Upper lobe of right lung (tissue), 1 donor: ENCODE measurements at regions not wholly inside any gene's neighbourhood (a gene's known extent, or its start where the extent isn't known, plus 50 kb on each side); places are given as distances from the start of the nearest gene placed in this dataset.

ENCODE experiments used
- ATAC-seq: fragments of 200-7000 bp; cut with Tn5 transposase; one replicate; pipeline ENCODE4 v1.9.1; 2020; ENCODE audit warnings: mild to moderate bottlenecking, moderate library complexity
- DNase-seq: peaks from one replicate; pipeline ENCODE4 v3.0.0-alpha.2; 2020
- H3K27ac ChIP-seq: fragments of 200-600 bp; one replicate; pipeline ENCODE4 v1.8.0; 2022
- H3K27me3 ChIP-seq: fragments of 200-600 bp; one replicate; pipeline ENCODE4 v1.8.0; 2022; ENCODE audit warnings: mild to moderate bottlenecking
- H3K36me3 ChIP-seq: fragments of 200-600 bp; one replicate; pipeline ENCODE4 v1.8.0; 2022
- H3K4me1 ChIP-seq: fragments of 200-600 bp; one replicate; pipeline ENCODE4 v1.8.0; 2022
- H3K4me3 ChIP-seq: fragments of 200-600 bp; one replicate; pipeline ENCODE4 v1.8.0; 2022; ENCODE audit warnings: mild to moderate bottlenecking
- H3K9me3 ChIP-seq: fragments of 200-600 bp; one replicate; pipeline ENCODE4 v1.8.0; 2022
- intact Hi-C: fragments of 100-400 bp; cut with DNase I; formaldehyde crosslinking; loops from one replicate; pipeline ENCODE4 v1.11.0; 2022
- TF ChIP-seq, protein P1 (sequence below): fragments of 200-600 bp; IDR thresholded peaks from one replicate; pipeline ENCODE4 v1.8.0; 2022; ENCODE audit warnings: antibody characterized with exemption
- donor health status: DM: no; HTN: yes; CAD: no; lungs with severe emphysema.

DNA sequence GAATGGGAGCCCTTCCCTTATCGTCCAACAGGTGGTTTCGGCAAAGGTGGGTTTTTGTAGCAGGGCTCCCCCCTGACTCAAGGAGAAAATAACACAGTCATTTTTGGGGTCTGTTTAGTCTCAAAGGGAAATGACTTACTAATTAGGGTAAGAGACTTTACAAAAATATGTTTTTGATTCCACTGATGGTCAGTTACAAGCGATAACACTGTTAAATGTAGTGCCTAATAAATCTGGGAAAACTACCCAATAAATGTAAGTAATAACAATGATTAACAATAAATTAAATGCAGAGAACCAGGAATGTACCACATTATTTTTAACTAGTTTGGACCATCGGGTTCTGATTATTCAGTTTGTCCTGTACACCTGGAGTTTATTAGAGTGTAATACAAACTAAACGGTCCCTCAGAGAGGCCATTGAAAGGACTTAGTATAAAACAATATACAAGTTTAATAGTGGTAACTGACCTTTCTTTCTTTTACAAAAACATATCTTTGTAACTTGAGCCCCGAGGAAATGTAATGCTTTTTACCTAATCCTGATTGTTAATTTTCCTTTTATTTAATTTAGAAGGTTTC is 216.2 kb upstream of the HABP2 start:
- no peaks in the 10 kb centered on the region for H3K36me3 ChIP-seq

DNA sequence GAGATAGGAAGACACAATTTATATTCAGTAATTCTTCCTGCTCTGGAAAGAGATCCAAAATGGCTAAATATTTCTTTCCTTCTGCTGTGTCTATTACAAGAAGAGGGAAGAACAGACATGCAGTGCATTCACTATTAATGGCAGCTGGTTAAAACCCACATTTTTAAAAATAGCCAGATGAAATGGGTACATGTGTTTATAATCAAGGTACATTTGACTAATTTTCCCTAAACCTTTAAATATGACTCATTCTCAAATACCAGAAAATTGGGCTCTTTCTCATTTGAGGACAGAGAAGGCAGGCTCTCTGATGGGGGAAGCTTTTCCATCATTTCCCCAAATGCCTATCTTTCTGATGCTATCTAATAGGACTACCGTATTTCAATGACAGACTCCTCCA is 215.7 kb upstream of the HABP2 start:
- Histone ChIP-seq H3K4me3 (no peak overlapping the region), H3K36me3 (no peaks in the 10 kb centered on the region), H3K9me3 (no peaks in the 10 kb centered on the region), H3K27ac (no peak overlapping the region), H3K4me1 (no peaks in the 10 kb centered on the region), H3K27me3 (no peaks in the 10 kb centered on the region)
- intact Hi-C loops = no loop called here
- ATAC-seq = no peak
- no peak for DNase-seq
- TF ChIP-seq, protein P1, sequence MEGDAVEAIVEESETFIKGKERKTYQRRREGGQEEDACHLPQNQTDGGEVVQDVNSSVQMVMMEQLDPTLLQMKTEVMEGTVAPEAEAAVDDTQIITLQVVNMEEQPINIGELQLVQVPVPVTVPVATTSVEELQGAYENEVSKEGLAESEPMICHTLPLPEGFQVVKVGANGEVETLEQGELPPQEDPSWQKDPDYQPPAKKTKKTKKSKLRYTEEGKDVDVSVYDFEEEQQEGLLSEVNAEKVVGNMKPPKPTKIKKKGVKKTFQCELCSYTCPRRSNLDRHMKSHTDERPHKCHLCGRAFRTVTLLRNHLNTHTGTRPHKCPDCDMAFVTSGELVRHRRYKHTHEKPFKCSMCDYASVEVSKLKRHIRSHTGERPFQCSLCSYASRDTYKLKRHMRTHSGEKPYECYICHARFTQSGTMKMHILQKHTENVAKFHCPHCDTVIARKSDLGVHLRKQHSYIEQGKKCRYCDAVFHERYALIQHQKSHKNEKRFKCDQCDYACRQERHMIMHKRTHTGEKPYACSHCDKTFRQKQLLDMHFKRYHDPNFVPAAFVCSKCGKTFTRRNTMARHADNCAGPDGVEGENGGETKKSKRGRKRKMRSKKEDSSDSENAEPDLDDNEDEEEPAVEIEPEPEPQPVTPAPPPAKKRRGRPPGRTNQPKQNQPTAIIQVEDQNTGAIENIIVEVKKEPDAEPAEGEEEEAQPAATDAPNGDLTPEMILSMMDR = no peak

More for the DNA sequence above, 216.2 kb upstream of the HABP2 start:
- Histone ChIP-seq H3K4me1 (no peaks in the 10 kb centered on the region), H3K27me3 (no peaks in the 10 kb centered on the region), H3K4me3 (no peak overlapping the region), H3K27ac (no peak overlapping the region), H3K9me3 (no peaks in the 10 kb centered on the region)
- intact Hi-C loops = no loop called here
- TF ChIP-seq, protein P1 = no peak
- no peak for ATAC-seq
- no peak for DNase-seq

DNA sequence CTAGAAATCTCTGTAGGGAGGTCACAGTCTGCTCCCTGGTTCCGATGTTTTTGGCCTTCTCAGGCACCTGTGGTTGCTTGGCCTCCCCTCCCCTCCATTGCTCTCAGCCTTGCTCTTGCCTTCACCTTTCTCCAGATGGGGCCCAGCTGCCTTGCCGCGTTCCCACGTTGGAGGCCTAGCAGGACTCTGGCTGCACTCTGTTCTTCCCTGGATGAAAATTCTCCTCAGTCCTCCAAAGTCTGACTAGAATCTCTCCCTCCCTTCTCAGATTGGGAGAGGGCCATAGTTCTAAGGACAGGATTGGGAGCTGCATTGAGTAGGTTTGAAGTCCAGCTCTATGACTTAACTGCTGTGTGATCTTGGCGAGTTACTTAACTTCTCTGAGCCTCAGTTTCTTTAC is 213.7 kb upstream of the HABP2 start:
- Histone ChIP-seq H3K27ac (no peak overlapping the region), H3K9me3 (no peaks in the 10 kb centered on the region), H3K4me3 (no peak overlapping the region), H3K36me3 (no peaks in the 10 kb centered on the region), H3K4me1 (no peaks in the 10 kb centered on the region), H3K27me3 (no peaks in the 10 kb centered on the region)
- DNase-seq (no peak), ATAC-seq (no peak)
- intact Hi-C loops = no loop called here
- TF ChIP-seq, protein P1 = no peak

DNA sequence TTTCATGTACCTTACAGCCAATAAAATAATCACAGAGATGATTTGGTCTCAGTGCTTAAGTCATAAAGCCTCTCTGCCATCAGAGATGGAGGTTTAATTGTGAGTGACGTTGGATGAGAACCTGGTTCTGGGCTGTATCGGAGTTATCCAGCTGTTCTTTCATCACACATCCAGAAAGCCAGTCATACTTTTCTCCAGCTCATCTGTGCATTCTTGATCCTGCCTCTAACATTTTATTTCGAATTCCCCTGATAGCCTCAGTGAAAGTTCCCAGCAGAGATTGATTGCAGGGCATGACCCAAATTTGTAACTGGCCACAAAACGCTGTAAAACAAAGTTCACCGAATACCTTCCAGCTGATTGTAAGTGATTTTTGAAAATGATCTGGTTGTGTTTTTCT is 212.6 kb upstream of the HABP2 start:
- ATAC-seq = no peak
- H3K27ac ChIP-seq = no peak overlapping the region
- no peaks in the 10 kb centered on the region for H3K4me1 ChIP-seq
- DNase-seq = no peak
- no peaks in the 10 kb centered on the region for H3K9me3 ChIP-seq
- no peak overlapping the region for H3K4me3 ChIP-seq
- no peaks in the 10 kb centered on the region for H3K27me3 ChIP-seq
- intact Hi-C loops = no loop called here
- no peaks in the 10 kb centered on the region for H3K36me3 ChIP-seq
- TF ChIP-seq, protein P1 = no peak

DNA sequence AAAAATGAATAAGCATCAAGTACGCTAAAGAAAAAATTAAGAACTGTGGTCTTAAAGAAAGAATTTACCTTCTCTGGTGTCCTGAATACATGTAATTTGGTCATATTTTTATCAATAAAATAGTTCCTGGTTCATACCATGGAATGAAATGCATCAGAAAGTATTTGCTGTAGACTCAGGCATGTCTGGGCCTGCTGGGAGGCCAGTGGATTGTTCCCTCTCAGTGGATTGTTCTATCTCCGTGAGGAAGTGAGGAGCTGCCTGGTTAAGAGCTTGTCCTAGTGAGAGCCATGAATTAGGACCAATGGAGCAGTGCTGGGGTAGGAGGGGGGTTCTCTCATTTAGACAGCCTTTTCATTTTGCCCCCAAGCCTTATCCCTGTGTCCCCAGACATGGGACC is 211.7 kb upstream of the HABP2 start:
- Histone ChIP-seq H3K27ac (no peak overlapping the region), H3K4me3 (no peak overlapping the region), H3K27me3 (no peaks in the 10 kb centered on the region), H3K4me1 (no peaks in the 10 kb centered on the region), H3K9me3 (no peaks in the 10 kb centered on the region), H3K36me3 (no peaks in the 10 kb centered on the region)
- ATAC-seq (no peak), DNase-seq (no peak)
- TF ChIP-seq, protein P1 = no peak
- intact Hi-C loops = no loop called here
